K562 (cell line): ENCODE measurements at regions not wholly inside any gene's neighbourhood (a gene's known extent, or its start where the extent isn't known, plus 50 kb on each side); places are given as distances from the start of the nearest gene placed in this dataset.
A peak's percentile ranks its signal among the peaks of the same experiment; 100 is the strongest.

ENCODE experiments used
- ATAC-seq: fragments of 200-7000 bp; cut with Tn5 transposase; 3 replicates; pipeline ENCODE4 v1.9.1; 2020; ENCODE audit warnings: moderate library complexity
- BruUV-seq: library from RNA; stranded (reverse); fragments of 400-500 nt; replicated peaks from 2 replicates; lab custom pipeline; 2021; lab: Mats Ljungman, UMichigan
- CTCF ChIA-PET: fragments of 300-600 bp; formaldehyde crosslinking; extraction: SDS; loops from one replicate; lab custom pipeline; 2021; ENCODE audit warnings: low intra/inter-chr PET ratio; lab: Yijun Ruan, JAX
- POLR2A ChIA-PET: fragments of 300-600, 350-650 bp; sonication (Branson Sonifier 250); formaldehyde crosslinking; extraction: SDS; loops from one replicate; lab custom pipeline; 2021; ENCODE audit warnings: antibody characterized with exemption, inconsistent platforms; lab: Yijun Ruan, JAX
- DNase-seq, 4 experiments: peaks; one replicate each; pipeline versions ENCODE4 v3.0.0 to v3.0.0-alpha.2; 2011 to 2018; ENCODE audit warnings: low spot score in 3 of 4, mixed read lengths in 3 of 4; ENCODE audit errors: extremely low read depth in 1 of 4
- FAIRE-seq: peaks from 2 replicates; lab custom pipeline; 2011; peaks lifted over from hg19 to GRCh38; lab: Jason Lieb, UNC
- H2AFZ ChIP-seq: 2 replicates; pipeline ENCODE4 v1.6.0; 2011; ENCODE audit warnings: low read depth, low read length, control low read depth, inconsistent platforms
- H3K27ac ChIP-seq: fragments of 200-600 bp; 3 replicates; pipeline ENCODE4 v1.8.0; 2011; ENCODE audit warnings: low read depth, mild to moderate bottlenecking, control low read depth, inconsistent platforms, low read length, moderate library complexity, mixed read lengths; ENCODE audit errors: extremely low read depth
- H3K27me3 ChIP-seq, 2 experiments: fragments of 300-600 bp in 1 of 2; 2 replicates in 1 of 2; 3 replicates in 1 of 2; pipeline versions ENCODE4 v1.6.0 to v1.8.0; 2011; ENCODE audit warnings: inconsistent platforms in 2 of 2, low read length in 2 of 2, mild to moderate bottlenecking in 1 of 2, mixed read lengths in 1 of 2, moderate library complexity in 1 of 2; ENCODE audit not compliant: control insufficient read depth in 2 of 2, insufficient read depth in 2 of 2
- H3K36me3 ChIP-seq: fragments of 300-600 bp; 3 replicates; pipeline ENCODE4 v1.8.0; 2011; ENCODE audit warnings: mild to moderate bottlenecking, low read length, inconsistent platforms; ENCODE audit not compliant: control insufficient read depth, insufficient read depth
- H3K4me1 ChIP-seq, 2 experiments: fragments of 200-600 bp in 1 of 2; replicated peaks in 1 of 2; 2 replicates in 1 of 2; 3 replicates in 1 of 2; pipeline versions ENCODE4 v1.5.1 to v1.8.0; 2011; ENCODE audit warnings: inconsistent platforms in 2 of 2, low read length in 2 of 2, mild to moderate bottlenecking in 1 of 2, mixed read lengths in 1 of 2, moderate library complexity in 1 of 2; ENCODE audit not compliant: control insufficient read depth in 2 of 2, insufficient read depth in 2 of 2
- H3K4me2 ChIP-seq: 2 replicates; pipeline ENCODE4 v1.6.1; 2011; ENCODE audit warnings: low read length, control low read depth, inconsistent platforms, mixed read lengths; ENCODE audit not compliant: insufficient read depth
- H3K4me3 ChIP-seq: fragments of 200-600 bp; sonication (generic), shearing (Covaris generic); 2 replicates; pipeline ENCODE4 v1.5.1; 2016; ENCODE audit warnings: control low read depth, inconsistent platforms
- H3K79me2 ChIP-seq: fragments of 200-600 bp; 3 replicates; pipeline ENCODE4 v1.8.0; 2011; ENCODE audit warnings: low read length, inconsistent platforms; ENCODE audit not compliant: control insufficient read depth, insufficient read depth
- H3K9ac ChIP-seq, 2 experiments: 2 replicates each; pipeline versions ENCODE4 v1.6.0 to v1.6.1; 2011; ENCODE audit warnings: low read depth in 2 of 2, low read length in 2 of 2, control low read depth in 1 of 2, inconsistent platforms in 1 of 2, mild to moderate bottlenecking in 1 of 2, mixed read lengths in 1 of 2; ENCODE audit not compliant: insufficient read depth in 1 of 2
- H3K9me1 ChIP-seq: one replicate; pipeline ENCODE4 v1.6.0; 2011; ENCODE audit warnings: inconsistent platforms, mild to moderate bottlenecking, low read length, moderate library complexity; ENCODE audit not compliant: control insufficient read depth, insufficient read depth
- H3K9me3 ChIP-seq: replicated peaks from 2 replicates; pipeline ENCODE4 v1.5.1; 2011; ENCODE audit warnings: low read depth, low read length, inconsistent platforms; ENCODE audit not compliant: control insufficient read depth, insufficient read depth
- H4K20me1 ChIP-seq: replicated peaks from 2 replicates; pipeline ENCODE4 v1.6.1; 2011; ENCODE audit warnings: low read length, inconsistent platforms, mixed read lengths; ENCODE audit not compliant: control insufficient read depth, insufficient read depth
- CEBPG ChIP-seq, 3 experiments: fragments of 200-800 bp in 1 of 3; sonication (Bioruptor generic) in 1 of 3; sonication (generic) in 1 of 3; formaldehyde crosslinking in 1 of 3; IDR thresholded peaks in 2 of 3; conservative IDR thresholded peaks in 1 of 3; 2 replicates each; pipeline versions ENCODE4 v1.6.1 to v1.8.0; 2016 to 2022; ENCODE audit warnings: missing compliant biosample characterization in 2 of 3, missing genetic modification characterization in 2 of 3, mild to moderate bottlenecking in 1 of 3, missing genetic modification reagents in 1 of 3
- REST ChIP-seq, 2 experiments: fragments of 450-650 bp; formaldehyde crosslinking in 1 of 2; IDR thresholded peaks; 2 replicates each; pipeline versions ENCODE4 v1.4.0 to v1.6.1; 2014 to 2020; ENCODE audit warnings: mild to moderate bottlenecking in 2 of 2, borderline replicate concordance in 1 of 2, low read depth in 1 of 2
- in situ Hi-C: fragments of 300-500 bp; cut with MboI; formaldehyde crosslinking; loops from 4 replicates; pipeline ENCODE4 v1.15.0; 2018; ENCODE audit warnings: inconsistent platforms, mixed read lengths
- intact Hi-C: fragments of 100-400 bp; cut with micrococcal nuclease; formaldehyde crosslinking; loops from 2 replicates; pipeline ENCODE4 v1.14.2; 2022

DNA sequence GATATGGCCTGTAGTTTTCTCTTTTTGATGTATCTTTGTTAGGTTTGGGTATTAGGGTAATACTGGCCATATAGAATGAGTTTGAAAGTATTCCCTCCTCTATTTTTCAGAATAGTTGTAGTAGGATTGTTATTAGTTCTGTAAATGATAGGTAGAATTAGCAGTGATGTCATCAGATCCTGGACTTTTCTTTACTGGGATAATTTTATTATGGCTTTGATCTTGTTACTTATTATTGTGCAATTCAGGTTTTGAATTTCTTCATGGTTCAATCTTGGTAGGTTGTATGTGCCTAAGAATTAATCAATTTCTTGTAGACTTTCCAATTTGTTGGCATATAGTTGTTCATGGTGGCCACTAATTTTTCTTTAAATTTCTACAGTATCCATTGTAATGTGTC lies 916.6 kb downstream of the CCDC85A start:
- H3K4me1 ChIP-seq = no peaks in the 10 kb centered on the region
- no peak overlapping the region for H2AFZ ChIP-seq
- H3K4me2 ChIP-seq = no peak overlapping the region
- no peaks in the 10 kb centered on the region for H3K79me2 ChIP-seq
- no peak overlapping the region for H3K27ac ChIP-seq
- H3K27me3 ChIP-seq = no peaks in the 10 kb centered on the region
- H3K9ac ChIP-seq = no peak overlapping the region
- H3K9me1 ChIP-seq = no peaks in the 10 kb centered on the region
- no peaks in the 10 kb centered on the region for H3K9me3 ChIP-seq
- H4K20me1 ChIP-seq = no peaks in the 10 kb centered on the region
- no peak for ATAC-seq
- no TSS peak for BruUV-seq
- TF ChIP-seq CEBPG (CRISPR knock-in tag; IDR thresholded peaks at IDR 0.05) (no peak), CEBPG (tag; conservative IDR thresholded peaks at IDR 0.05 in 1 of 2, IDR thresholded peaks at IDR 0.05 in 1 of 2) (peak in 1 of 2 experiments; percentile 56; a peak in 1 of 4 replicates), REST (IDR thresholded peaks at IDR 0.05; ENCODE audit: borderline replicate concordance) (no peak), REST (CRISPR knock-in tag; IDR thresholded peaks at IDR 0.05; ENCODE audit: low read depth) (no peak)
- no peak for FAIRE-seq
- no peaks in the 10 kb centered on the region for H3K36me3 ChIP-seq
- no peak for DNase-seq
- no peak overlapping the region for H3K4me3 ChIP-seq
- POLR2A ChIA-PET = no interaction called here
- intact Hi-C loops (no loop called here), in situ Hi-C loops (no loop called here)
- CTCF ChIA-PET = no interaction called here
